Activated naive CD8-positive, alpha-beta T cell treated with anti-CD3 and anti-CD28 coated beads, Interleukin-2, amount 10 ng/mL, durations not matched to agents 7 days and 5 days (primary cell): ENCODE measurements at regions not wholly inside any gene's neighbourhood (a gene's known extent, or its start where the extent isn't known, plus 50 kb on each side); places are given as distances from the start of the nearest gene placed in this dataset.

ENCODE experiments used
- ATAC-seq: fragments of 150-1000 bp; cut with Tn5 transposase; one replicate; pipeline ENCODE4 v1.10.0; 2021; ENCODE audit warnings: low read depth, moderate library complexity
- POLR2A ChIA-PET: fragments of 350-600 bp; sonication (Branson Sonifier 250); formaldehyde crosslinking; loops from one replicate; lab custom pipeline; 2021; ENCODE audit warnings: antibody characterized with exemption; lab: Charles Lee
- DNase-seq: peaks from one replicate; pipeline ENCODE4 v3.0.0; 2021
- H3K27ac Mint-ChIP-seq: one replicate; pipeline ENCODE4 v1.8.0; 2022; ENCODE audit warnings: mild to moderate bottlenecking, mixed read lengths
- H3K27me3 Mint-ChIP-seq: one replicate; pipeline ENCODE4 v1.8.0; 2022; ENCODE audit warnings: mild to moderate bottlenecking, moderate library complexity, mixed read lengths
- H3K36me3 Mint-ChIP-seq: one replicate; pipeline ENCODE4 v1.8.0; 2021; ENCODE audit warnings: mild to moderate bottlenecking, mixed read lengths
- H3K4me1 Mint-ChIP-seq: one replicate; pipeline ENCODE4 v1.8.0; 2021; ENCODE audit warnings: mixed read lengths
- H3K4me3 Mint-ChIP-seq: one replicate; pipeline ENCODE4 v1.8.0; 2022; ENCODE audit warnings: mild to moderate bottlenecking, moderate library complexity, mixed read lengths
- H3K9me3 Mint-ChIP-seq: one replicate; pipeline ENCODE4 v1.8.0; 2021; ENCODE audit warnings: mixed read lengths

- Mint-ChIP-seq H3K4me3 (no peak overlapping the region), H3K4me1 (peaks cover 28% of the 10 kb centered on the region), H3K36me3 (peaks cover 2% of the 10 kb centered on the region), H3K27ac (no peak overlapping the region), H3K27me3 (no peaks in the 10 kb centered on the region), H3K9me3 (peaks cover 3% of the 10 kb centered on the region)
- no peak for DNase-seq
- POLR2A ChIA-PET: no interaction called here
- ATAC-seq: no peak
Observed at GRCh38 chr2:64817453-64817852, 163.7 kb upstream of the SERTAD2 start.

- Mint-ChIP-seq H3K4me1 (peaks cover 28% of the 10 kb centered on the region), H3K4me3 (no peak overlapping the region), H3K36me3 (peaks cover 2% of the 10 kb centered on the region)
Observed at GRCh38 chr2:64818664-64819060, 164.9 kb upstream of the SERTAD2 start.

DNA sequence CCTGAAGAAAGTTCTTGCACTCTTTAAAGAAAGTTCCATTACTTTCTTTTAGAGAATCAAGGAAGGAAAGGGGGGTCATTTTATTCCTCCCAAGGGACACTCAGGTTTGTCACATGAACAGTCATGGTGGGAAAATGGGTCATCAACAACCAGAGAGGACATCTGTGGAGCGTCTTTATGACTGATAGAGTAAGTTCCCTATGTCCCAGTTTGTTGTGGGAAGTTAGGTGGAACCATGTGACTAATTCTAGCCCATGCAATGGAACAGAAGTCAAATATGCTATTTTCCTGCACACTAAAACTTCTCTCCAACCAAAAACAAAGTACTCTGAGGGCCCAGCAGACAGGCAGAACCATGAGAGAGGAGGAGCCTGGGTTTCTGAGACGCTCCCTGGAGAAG, 165.6 kb upstream of the SERTAD2 start:
- Mint-ChIP-seq H3K4me3 (peak overlapping the region; percentile 63), H3K4me1 (peaks cover 28% of the 10 kb centered on the region), H3K36me3 (peaks cover 2% of the 10 kb centered on the region), H3K9me3 (peaks cover 3% of the 10 kb centered on the region), H3K27me3 (no peaks in the 10 kb centered on the region), H3K27ac (peak overlapping the region; percentile 88)
- ATAC-seq: no peak
- no peak for DNase-seq
- POLR2A ChIA-PET: interaction anchor here (0.6 to 3.2 kb wide), 8 partner anchors 11 to 210 kb away, joined by 3 to 15 read pairs (median 4); no protein-coding TSS in a partner anchor

More at GRCh38 chr2:64818664-64819060, 164.9 kb upstream of the SERTAD2 start:
- DNase-seq: no peak
- Mint-ChIP-seq H3K27ac (peak overlapping the region; percentile 88), H3K27me3 (no peaks in the 10 kb centered on the region), H3K9me3 (peaks cover 3% of the 10 kb centered on the region)
- no peak for ATAC-seq
- POLR2A ChIA-PET: interaction anchor here (1.8 to 3.2 kb wide), 3 partner anchors 10 to 67 kb away, joined by 5 to 15 read pairs (median 11); no protein-coding TSS in a partner anchor

DNA sequence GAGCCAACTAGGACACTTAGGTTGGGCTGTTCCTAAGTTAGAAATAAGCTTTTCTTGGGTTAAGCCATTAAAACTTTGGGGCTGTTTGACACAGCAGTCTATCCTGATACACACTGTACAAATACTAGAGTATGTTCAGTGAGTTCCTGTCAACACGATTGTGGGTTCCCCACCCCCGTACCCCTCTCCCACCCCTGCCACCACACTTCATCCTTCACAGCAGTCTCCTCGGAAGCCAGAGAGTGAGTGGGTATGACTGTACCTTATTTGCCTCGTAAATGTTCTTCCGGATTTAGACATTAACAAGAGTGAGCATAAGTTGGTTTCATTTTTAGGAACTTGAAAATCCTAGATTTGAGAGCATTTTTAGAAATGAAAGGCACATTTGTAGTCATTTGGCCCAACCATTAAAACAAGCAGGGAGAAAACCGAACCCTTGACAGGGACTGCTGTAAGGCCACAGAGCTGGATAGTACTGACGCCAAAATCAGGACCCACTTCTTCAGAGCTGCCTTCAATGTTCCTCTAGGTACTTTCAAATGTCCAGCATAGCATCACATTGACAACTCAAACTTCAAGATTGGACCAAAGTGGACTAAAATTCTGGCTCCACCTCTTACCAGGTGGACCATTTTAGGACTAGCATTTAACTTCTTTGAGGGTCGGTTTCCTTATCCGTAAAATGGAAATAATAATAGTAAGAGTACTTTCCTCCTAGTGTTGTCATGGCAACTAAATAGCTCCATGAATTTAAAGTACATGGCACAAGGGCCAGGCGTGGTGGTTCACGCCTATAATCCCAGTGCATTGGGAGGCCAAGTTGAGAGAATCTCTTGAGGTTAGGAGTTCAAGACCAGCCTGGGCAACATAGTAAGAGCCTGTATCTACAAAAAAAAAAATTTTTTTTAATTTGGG, 166.3 kb upstream of the SERTAD2 start:
- Mint-ChIP-seq H3K36me3 (peaks cover 2% of the 10 kb centered on the region), H3K4me3 (peak overlapping the region; percentile 63), H3K4me1 (peaks cover 28% of the 10 kb centered on the region), H3K27me3 (no peaks in the 10 kb centered on the region), H3K9me3 (peaks cover 3% of the 10 kb centered on the region), H3K27ac (peak overlapping the region; percentile 88)
- peak; percentile 96 for ATAC-seq
- POLR2A ChIA-PET: interaction anchor here (0.6 to 3.2 kb wide), 11 partner anchors 11 to 211 kb away, joined by 3 to 15 read pairs (median 3); partner anchors contain the start of gene SERTAD2
- peak; percentile 37 for DNase-seq

- Mint-ChIP-seq H3K4me3 (no peak overlapping the region), H3K27ac (peak overlapping the region; percentile 58), H3K27me3 (no peaks in the 10 kb centered on the region), H3K36me3 (peaks cover 2% of the 10 kb centered on the region), H3K9me3 (peaks cover 3% of the 10 kb centered on the region), H3K4me1 (peaks cover 25% of the 10 kb centered on the region)
- POLR2A ChIA-PET: interaction anchor here (1.0 to 3.2 kb wide), 6 partner anchors 10 to 212 kb away, joined by 3 to 15 read pairs (median 8); partner anchors contain the start of gene SERTAD2
- ATAC-seq: no peak
- no peak for DNase-seq
Observed at GRCh38 chr2:64820901-64821300, 167.2 kb upstream of the SERTAD2 start.

DNA sequence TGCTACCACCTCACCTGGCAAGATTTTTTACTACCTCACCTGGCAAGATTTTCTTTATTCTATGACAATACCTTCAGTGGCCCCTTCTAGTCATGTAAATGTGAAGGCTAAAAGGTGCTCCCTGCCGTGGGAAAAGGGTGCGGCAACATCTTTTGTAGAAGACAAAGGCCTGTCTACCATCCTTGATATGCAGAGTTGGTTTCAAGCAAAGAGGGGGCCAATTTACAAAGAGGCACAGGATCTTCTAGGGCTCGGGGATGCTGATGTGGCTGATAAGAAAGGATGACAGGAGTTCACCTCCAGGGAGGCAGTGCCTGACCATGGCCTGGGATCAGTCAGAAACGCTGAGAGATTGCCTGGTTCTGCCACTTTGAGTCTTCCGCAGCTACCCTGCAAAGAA, 165.4 kb upstream of the SLC1A4 start:
- Mint-ChIP-seq H3K9me3 (peaks cover 3% of the 10 kb centered on the region), H3K27me3 (no peaks in the 10 kb centered on the region), H3K4me1 (peaks cover 17% of the 10 kb centered on the region), H3K36me3 (peaks cover 5% of the 10 kb centered on the region), H3K4me3 (no peak overlapping the region), H3K27ac (no peak overlapping the region)
- no peak for DNase-seq
- POLR2A ChIA-PET: no interaction called here
- no peak for ATAC-seq

DNA sequence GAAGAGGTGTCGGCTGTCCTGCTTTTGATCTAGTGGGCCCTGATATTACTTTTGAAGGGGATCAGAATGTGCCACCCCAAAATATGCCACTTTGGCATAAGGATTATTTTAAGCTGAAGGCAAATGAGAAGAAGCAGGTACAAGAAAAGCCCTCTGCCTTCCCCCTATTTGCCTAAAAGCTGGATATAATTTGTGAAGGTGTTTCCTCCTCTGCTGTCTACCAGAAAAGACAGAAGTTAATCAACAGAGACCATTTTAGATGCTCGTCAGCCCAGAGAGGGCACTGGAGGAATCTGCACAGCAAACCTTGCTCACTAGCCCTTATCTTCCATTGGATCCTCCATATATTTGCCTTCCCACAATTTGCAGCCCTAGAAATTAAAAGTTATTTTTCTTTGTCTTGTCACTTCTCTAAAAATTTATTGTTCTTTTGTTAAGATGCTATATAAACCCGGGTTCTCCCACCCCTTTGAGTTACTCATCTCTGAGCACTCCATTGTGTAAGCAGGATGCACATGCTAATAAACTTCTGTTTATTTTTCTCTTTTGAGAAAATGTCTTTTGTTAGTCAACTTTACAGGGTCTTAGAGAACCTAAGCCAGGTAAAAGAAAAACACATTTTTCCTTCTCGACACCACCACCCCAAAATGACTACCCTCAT, 163.2 kb upstream of the SLC1A4 start:
- POLR2A ChIA-PET: no interaction called here
- peaks cover 4% of the 10 kb centered on the region for H3K4me1 Mint-ChIP-seq
- ATAC-seq: no peak
- peaks cover 5% of the 10 kb centered on the region for H3K36me3 Mint-ChIP-seq
- no peaks in the 10 kb centered on the region for H3K27me3 Mint-ChIP-seq
- H3K27ac Mint-ChIP-seq: no peak overlapping the region
- DNase-seq: no peak
- H3K9me3 Mint-ChIP-seq: peaks cover 4% of the 10 kb centered on the region
- no peak overlapping the region for H3K4me3 Mint-ChIP-seq

GRCh38 chr2:64826703-64827102, 162.5 kb upstream of the SLC1A4 start:
- H3K27me3 Mint-ChIP-seq: no peaks in the 10 kb centered on the region
- H3K4me3 Mint-ChIP-seq: no peak overlapping the region
- peaks cover 3% of the 10 kb centered on the region for H3K9me3 Mint-ChIP-seq
- POLR2A ChIA-PET: no interaction called here
- ATAC-seq (no peak), DNase-seq (no peak)
- H3K27ac Mint-ChIP-seq: no peak overlapping the region
- peaks cover 8% of the 10 kb centered on the region for H3K4me1 Mint-ChIP-seq
- H3K36me3 Mint-ChIP-seq: peaks cover 5% of the 10 kb centered on the region

DNA sequence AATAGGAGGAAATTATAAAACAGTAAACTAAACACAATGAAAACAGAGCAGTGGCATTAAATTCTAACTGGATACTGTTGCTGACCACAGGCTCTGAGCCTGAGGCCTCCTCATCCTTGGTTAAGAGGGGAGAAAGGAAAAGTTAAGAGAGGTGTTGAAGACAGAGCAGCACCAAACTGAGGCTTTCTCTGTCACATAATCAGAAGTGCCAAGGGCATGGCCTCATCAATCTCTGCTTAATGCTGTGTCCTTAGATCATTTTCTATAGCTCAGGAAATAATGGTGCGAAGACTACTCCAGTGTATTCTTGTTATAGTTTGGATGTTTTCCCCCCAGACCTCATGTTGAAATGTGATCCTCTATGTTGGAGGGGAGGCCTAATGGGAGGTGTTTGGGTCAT, 160.9 kb upstream of the SLC1A4 start:
- no peak for ATAC-seq
- Mint-ChIP-seq H3K27ac (no peak overlapping the region), H3K27me3 (no peaks in the 10 kb centered on the region), H3K4me3 (no peak overlapping the region), H3K4me1 (peaks cover 13% of the 10 kb centered on the region), H3K9me3 (peaks cover 2% of the 10 kb centered on the region), H3K36me3 (peaks cover 3% of the 10 kb centered on the region)
- DNase-seq: no peak
- POLR2A ChIA-PET: interaction anchor here (1.0 kb wide), 1 partner anchor 15 kb away, joined by 3 read pairs; no protein-coding TSS in a partner anchor

DNA sequence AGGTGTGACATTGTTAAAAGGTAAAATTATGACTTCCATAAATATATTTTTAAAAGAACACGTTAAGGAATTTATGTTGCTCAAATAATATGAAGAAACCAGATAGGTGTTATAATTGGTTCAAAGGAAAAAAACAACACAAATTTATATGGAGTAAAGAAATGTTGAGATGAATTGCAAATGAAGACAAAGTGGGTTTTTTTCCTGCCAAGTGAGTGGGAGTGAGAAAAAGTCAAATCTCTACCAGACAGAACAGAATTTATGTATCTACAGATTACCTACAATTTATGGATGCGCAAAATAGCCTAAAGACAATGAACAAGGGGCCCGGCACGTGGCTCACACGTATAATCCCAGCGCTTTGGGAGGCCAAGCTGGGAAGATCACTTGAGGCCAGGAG, 159.7 kb upstream of the SLC1A4 start:
- POLR2A ChIA-PET: interaction anchor here (3.2 kb wide), 1 partner anchor 10 kb away, joined by 11 read pairs; no protein-coding TSS in a partner anchor

GRCh38 chr2:64831134-64831976, 157.8 kb upstream of the SLC1A4 start:
- peaks cover 18% of the 10 kb centered on the region for H3K4me1 Mint-ChIP-seq
- ATAC-seq (peak; percentile 86), DNase-seq (peak; percentile 80)
- H3K9me3 Mint-ChIP-seq: peaks cover 2% of the 10 kb centered on the region
- peak overlapping the region; percentile 6 for H3K4me3 Mint-ChIP-seq
- H3K27ac Mint-ChIP-seq: peak overlapping the region; percentile 28
- H3K36me3 Mint-ChIP-seq: peaks cover 3% of the 10 kb centered on the region
- POLR2A ChIA-PET: interaction anchor here (0.8 to 3.2 kb wide), 8 partner anchors 11 to 222 kb away, joined by 3 to 11 read pairs (median 6); partner anchors contain the start of gene SERTAD2
- peaks cover 11% of the 10 kb centered on the region for H3K27me3 Mint-ChIP-seq

More for the DNA sequence above, 159.7 kb upstream of the SLC1A4 start:
- peaks cover 3% of the 10 kb centered on the region for H3K36me3 Mint-ChIP-seq
- no peak overlapping the region for H3K4me3 Mint-ChIP-seq
- no peak for DNase-seq
- H3K4me1 Mint-ChIP-seq: peaks cover 18% of the 10 kb centered on the region
- no peak for ATAC-seq
- peaks cover 2% of the 10 kb centered on the region for H3K9me3 Mint-ChIP-seq
- H3K27ac Mint-ChIP-seq: no peak overlapping the region
- H3K27me3 Mint-ChIP-seq: peaks cover 7% of the 10 kb centered on the region

GRCh38 chr2:64831977-64832328, 157.2 kb upstream of the SLC1A4 start:
- Mint-ChIP-seq H3K4me1 (peaks cover 18% of the 10 kb centered on the region), H3K27me3 (peaks cover 11% of the 10 kb centered on the region), H3K27ac (no peak overlapping the region), H3K9me3 (peaks cover 2% of the 10 kb centered on the region), H3K4me3 (no peak overlapping the region), H3K36me3 (peaks cover 3% of the 10 kb centered on the region)
- ATAC-seq (no peak), DNase-seq (no peak)
- POLR2A ChIA-PET: interaction anchor here (0.8 to 3.2 kb wide), 7 partner anchors 12 to 223 kb away, joined by 3 to 11 read pairs (median 6); no protein-coding TSS in a partner anchor
